ENCODE measurements at regions not wholly inside any gene's neighbourhood (a gene's known extent, or its start where the extent isn't known, plus 50 kb on each side); places are given as distances from the start of the nearest gene placed in this dataset.

DNA sequence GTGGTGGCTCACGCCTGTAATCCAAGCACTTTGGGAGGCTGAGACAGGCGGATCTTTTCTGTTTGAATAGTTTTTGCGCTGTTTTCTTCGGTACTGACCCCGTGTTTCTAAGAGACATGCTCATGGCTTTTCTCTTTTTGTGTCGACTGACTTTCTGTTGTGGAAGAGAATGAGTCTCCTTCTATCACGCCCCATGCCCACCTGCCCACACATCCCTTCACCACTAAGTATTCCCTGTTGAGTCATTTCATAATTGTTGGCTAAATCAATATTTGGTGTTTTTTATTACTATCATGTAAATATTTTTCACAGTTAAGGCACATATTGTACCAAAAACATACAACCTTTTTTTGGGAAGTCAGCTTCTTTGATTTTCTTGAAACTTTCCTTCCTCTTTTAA, 198.8 kb upstream of the TWIST2 start:
- Histone ChIP-seq H3K36me3 (no peaks in the 10 kb centered on the region), H3K4me3 (no peak overlapping the region), H3K9me3 (no peaks in the 10 kb centered on the region), H3K27ac (no peak overlapping the region), H3K4me1 (peaks cover 0 to 15% (median 0%) of the 10 kb centered on the region in 4 donors), H3K27me3 (no peaks in the 10 kb centered on the region)
- intact Hi-C loops (cut with DNase I; ENCODE audit: low total_unique reads) (loop anchor here (1.0 kb wide), 1 partner anchor 20 kb away; no protein-coding TSS in a partner anchor), in situ Hi-C loops (cut with MboI; ENCODE audit: low pct_ligation_motif_present in 1 of 4, low pct_unique_long_range_greater_than_20kb in 1 of 4, low sequenced_read_pairs in 3 of 4) (no loop called here)
- DNase-seq = no peak
- WGBS, 2 donors (ENCODE audit: low coverage in 1 of 2) = 82 to 85% methylated on average over 7 of the region's 7 CpGs
- TF ChIP-seq POLR2A (IDR thresholded peaks at IDR 0.05) = no peak

DNA sequence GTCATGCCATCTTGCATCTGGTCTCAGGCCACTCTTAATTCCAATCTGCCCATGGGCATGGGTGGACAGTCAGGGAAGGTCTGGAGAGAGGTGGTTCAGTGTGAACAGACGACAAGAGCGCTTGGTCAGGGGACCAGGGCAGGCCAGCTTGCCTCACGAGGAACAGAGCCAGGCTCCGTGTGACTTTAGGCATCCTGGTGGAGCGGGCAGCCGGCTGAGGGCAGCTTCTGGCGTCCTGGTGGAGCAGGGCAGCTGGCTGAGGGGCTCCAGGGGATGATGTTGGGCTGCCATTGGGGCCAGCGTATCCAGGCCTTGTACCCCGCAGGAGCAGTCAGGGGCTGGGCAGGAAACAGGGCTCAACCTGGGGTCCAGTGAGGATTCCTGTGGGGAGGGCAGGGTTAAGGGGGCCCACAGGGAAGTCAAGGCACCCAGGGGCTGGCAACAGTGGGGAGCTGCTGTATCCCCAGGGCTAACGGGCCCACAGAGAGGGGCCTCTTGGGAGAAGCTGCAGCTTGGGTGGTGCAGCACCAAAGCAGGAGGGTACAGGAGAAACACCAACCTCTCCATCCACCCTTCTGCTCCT, 197.9 kb upstream of the TWIST2 start:
- peaks cover 0 to 8% (median 0%) of the 10 kb centered on the region in 4 donors for H3K4me1 ChIP-seq
- 86 to 100% methylated on average over 1 to 10 of the region's 10 CpGs for WGBS, 2 donors (ENCODE audit: low coverage in 1 of 2)
- in situ Hi-C loops (cut with MboI; ENCODE audit: low pct_ligation_motif_present in 1 of 4, low pct_unique_long_range_greater_than_20kb in 1 of 4, low sequenced_read_pairs in 3 of 4) = no loop called here
- intact Hi-C loops (cut with DNase I; ENCODE audit: low total_unique reads) = loop anchor here (1.0 kb wide), 1 partner anchor 19 kb away; no protein-coding TSS in a partner anchor
- no peaks in the 10 kb centered on the region for H3K27me3 ChIP-seq
- DNase-seq = no peak
- H3K27ac ChIP-seq = no peak overlapping the region
- no peaks in the 10 kb centered on the region for H3K36me3 ChIP-seq
- no peak overlapping the region for H3K4me3 ChIP-seq
- TF ChIP-seq POLR2A (IDR thresholded peaks at IDR 0.05) (no peak), EP300 (IDR thresholded peaks at IDR 0.05; ENCODE audit: low read depth) (no peak), POLR2AphosphoS5 (IDR thresholded peaks at IDR 0.05) (no peak)
- TF ChIP-seq, protein P1, sequence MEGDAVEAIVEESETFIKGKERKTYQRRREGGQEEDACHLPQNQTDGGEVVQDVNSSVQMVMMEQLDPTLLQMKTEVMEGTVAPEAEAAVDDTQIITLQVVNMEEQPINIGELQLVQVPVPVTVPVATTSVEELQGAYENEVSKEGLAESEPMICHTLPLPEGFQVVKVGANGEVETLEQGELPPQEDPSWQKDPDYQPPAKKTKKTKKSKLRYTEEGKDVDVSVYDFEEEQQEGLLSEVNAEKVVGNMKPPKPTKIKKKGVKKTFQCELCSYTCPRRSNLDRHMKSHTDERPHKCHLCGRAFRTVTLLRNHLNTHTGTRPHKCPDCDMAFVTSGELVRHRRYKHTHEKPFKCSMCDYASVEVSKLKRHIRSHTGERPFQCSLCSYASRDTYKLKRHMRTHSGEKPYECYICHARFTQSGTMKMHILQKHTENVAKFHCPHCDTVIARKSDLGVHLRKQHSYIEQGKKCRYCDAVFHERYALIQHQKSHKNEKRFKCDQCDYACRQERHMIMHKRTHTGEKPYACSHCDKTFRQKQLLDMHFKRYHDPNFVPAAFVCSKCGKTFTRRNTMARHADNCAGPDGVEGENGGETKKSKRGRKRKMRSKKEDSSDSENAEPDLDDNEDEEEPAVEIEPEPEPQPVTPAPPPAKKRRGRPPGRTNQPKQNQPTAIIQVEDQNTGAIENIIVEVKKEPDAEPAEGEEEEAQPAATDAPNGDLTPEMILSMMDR (IDR thresholded peaks at IDR 0.05) = no peak
- H3K9me3 ChIP-seq = no peaks in the 10 kb centered on the region

DNA sequence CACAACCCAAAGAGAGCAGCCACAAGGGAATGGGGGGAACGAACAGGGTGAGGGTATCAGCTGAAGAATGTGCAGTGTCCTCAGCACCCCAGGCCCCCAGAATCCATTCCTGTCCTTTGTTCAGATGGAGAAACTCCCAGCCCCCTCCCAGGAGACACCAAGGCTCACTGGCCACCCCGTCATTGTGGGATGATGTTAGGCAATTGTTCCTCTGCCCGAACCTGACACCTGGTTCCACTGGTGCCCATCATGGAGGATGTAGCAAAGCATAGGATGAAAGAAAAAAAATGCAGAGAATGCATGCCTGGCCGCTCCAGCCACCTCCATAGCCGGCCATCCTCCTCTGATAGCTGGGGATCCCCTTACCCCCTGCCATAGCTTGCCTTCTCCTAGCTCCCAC, 197.3 kb upstream of the TWIST2 start:
- WGBS, 2 donors (ENCODE audit: low coverage in 1 of 2) = 70 to 80% methylated on average over 2 to 5 of the region's 5 CpGs
- Histone ChIP-seq H3K27me3 (no peaks in the 10 kb centered on the region), H3K9me3 (no peaks in the 10 kb centered on the region), H3K4me1 (peaks cover 0 to 8% (median 0%) of the 10 kb centered on the region in 4 donors), H3K4me3 (no peak overlapping the region), H3K27ac (no peak overlapping the region), H3K36me3 (no peaks in the 10 kb centered on the region)
- TF ChIP-seq EP300 (IDR thresholded peaks at IDR 0.05; ENCODE audit: low read depth) (no peak), POLR2AphosphoS5 (IDR thresholded peaks at IDR 0.05) (no peak), POLR2A (IDR thresholded peaks at IDR 0.05) (no peak)
- TF ChIP-seq, protein P1 (IDR thresholded peaks at IDR 0.05) = no peak
- no peak for DNase-seq
- in situ Hi-C loops (cut with MboI; ENCODE audit: low pct_ligation_motif_present in 1 of 4, low pct_unique_long_range_greater_than_20kb in 1 of 4, low sequenced_read_pairs in 3 of 4) = no loop called here
- intact Hi-C loops (cut with DNase I; ENCODE audit: low total_unique reads) = no loop called here

DNA sequence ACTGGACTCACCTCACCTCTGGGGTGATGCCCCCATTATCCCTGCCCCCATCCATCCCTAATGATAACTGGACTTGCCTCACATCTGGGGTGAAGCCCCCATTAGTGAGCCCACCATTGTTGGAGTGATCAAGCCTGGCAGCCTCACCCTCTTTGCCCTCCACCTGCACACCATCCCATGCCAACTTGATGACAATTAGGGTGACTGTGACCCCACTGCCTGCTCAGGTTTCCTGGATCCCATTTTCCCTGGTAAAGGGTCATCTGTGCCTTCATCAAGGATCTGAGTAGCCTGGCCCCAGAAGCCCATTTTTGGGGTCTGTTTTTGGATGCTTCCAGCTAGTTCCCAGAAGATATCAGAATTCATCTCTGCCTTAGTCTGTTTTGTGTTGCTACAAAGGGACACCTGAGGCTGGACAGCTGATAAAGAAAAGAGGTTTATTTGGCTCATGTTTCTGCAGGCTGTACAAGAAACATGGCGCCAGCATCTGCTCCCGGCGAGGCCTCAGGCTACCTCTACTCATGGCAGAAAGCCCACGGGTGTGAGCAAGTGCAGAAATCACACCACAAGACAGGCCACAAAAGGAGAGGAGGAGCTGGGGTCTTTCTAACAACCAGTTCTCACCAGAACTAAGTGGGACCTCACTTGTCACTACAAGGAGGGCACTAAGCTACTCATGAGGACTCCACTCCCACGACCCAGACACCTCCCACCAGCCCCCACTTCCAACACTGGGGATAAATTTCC, 196.4 kb upstream of the TWIST2 start:
- H3K36me3 ChIP-seq = no peaks in the 10 kb centered on the region
- intact Hi-C loops (cut with DNase I; ENCODE audit: low total_unique reads) = no loop called here
- H3K4me1 ChIP-seq = peaks cover 0 to 2% (median 0%) of the 10 kb centered on the region in 4 donors
- no peak for DNase-seq
- H3K4me3 ChIP-seq = no peak overlapping the region
- TF ChIP-seq POLR2AphosphoS5 (IDR thresholded peaks at IDR 0.05) (no peak), POLR2A (IDR thresholded peaks at IDR 0.05) (no peak), EP300 (IDR thresholded peaks at IDR 0.05; ENCODE audit: low read depth) (no peak)
- TF ChIP-seq, protein P1 (IDR thresholded peaks at IDR 0.05) = no peak
- H3K27ac ChIP-seq = no peak overlapping the region
- WGBS, 2 donors (ENCODE audit: low coverage in 1 of 2) = 65% methylated on average over 5 of the region's 5 CpGs; no CpG with 5 or more reads in 1 of the 2 donors
- in situ Hi-C loops (cut with MboI; ENCODE audit: low pct_ligation_motif_present in 1 of 4, low pct_unique_long_range_greater_than_20kb in 1 of 4, low sequenced_read_pairs in 3 of 4) = no loop called here
- no peaks in the 10 kb centered on the region for H3K27me3 ChIP-seq
- no peaks in the 10 kb centered on the region for H3K9me3 ChIP-seq

All from transverse colon (tissue), 4 donors.